HG02798 (cell line): ENCODE measurements at regions not wholly inside any gene's neighbourhood (a gene's known extent, or its start where the extent isn't known, plus 50 kb on each side); places are given as distances from the start of the nearest gene placed in this dataset.

Experiments
- ATAC-seq: cut with Tn5 transposase; IDR thresholded peaks from one replicate; pipeline ENCODE4 v1.9.1; 2021; ENCODE audit warnings: mild to moderate bottlenecking; ENCODE audit not compliant: unreplicated experiment, poor library complexity

DNA sequence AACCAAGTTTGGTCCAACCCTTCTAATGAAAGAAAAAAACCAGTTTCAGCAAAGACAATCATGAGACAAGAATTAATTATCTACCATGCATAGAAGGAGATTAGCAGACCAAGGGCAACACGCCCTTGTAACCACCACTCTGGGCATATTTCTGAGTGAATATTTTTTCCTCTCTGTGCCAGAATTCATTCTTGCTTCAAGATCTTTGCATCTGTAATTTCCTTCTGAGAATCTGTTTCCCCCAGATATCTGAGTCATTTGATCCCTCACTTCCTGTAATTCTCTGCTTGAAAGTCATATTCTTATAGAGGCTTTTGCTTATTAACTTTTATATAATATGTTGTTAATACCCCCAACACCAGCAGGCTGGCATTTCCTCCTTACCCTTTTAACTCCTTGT, 243.7 kb downstream of the SLC16A7 start:
- ATAC-seq, result no peak

DNA sequence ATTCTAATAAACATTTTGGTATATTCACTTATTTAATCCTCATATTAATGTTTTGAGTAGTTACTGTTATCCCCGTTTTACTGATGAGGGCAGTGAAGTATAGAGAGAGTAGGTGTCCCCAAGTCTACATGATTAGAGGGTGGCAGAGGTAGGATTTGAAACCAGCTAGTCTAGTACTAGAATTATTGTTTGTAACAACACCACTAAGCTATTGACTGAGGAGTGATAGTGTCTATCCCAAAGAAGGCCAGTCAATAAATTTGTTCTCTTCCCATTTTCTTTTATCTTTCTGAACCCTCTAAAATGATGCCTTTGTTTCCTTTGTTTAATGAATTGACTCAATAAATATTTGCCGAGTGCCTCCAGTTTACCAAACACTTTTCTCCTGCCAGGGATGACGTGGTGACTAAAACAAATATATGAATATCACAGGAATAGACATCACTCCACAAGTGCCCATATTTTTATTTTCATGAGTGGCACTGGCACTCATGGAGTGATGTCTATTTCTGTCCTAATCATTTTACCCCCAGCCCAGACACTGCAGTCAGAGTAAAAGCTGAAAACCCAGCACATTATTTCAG, 247.5 kb downstream of the SLC16A7 start:
- no peak for ATAC-seq

DNA sequence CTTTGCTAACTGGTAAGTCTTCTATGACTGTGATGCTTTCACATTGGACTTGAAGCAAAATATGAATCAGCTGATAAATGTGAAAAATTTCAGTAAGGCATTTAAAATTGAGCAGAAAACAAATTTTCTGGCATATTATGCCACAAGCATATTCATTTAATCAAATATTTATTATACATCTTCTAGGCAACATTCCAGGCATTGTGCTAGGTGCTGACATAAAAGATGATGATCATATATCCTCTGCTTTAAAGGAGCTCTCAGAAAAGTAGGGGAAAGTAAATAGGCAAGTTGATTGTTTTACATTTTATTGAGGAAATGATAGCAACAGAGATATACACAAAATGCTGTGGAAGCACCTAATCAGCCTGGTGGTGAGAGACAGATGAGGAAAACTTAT, 248.9 kb downstream of the SLC16A7 start:
- no peak for ATAC-seq

DNA sequence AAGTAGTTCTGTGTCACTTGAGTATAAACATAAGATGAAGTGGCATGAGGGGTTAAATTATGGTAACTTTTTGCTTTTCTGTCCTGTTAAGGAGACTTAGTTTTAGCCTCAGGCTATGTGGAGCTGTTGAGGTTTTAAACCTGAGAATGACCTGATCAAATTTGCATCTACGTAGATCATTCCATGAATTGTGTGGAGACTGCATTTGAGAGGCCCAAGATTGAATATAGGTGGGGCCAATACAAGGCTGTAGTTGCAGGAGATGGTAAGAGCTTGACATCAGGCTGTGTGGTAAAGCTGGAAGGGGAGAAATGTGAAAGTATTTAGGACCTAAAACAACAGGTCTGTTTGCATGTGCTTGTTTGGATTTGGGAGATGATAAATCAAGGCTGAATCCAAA, 249.5 kb downstream of the SLC16A7 start:
- ATAC-seq, result no peak

DNA sequence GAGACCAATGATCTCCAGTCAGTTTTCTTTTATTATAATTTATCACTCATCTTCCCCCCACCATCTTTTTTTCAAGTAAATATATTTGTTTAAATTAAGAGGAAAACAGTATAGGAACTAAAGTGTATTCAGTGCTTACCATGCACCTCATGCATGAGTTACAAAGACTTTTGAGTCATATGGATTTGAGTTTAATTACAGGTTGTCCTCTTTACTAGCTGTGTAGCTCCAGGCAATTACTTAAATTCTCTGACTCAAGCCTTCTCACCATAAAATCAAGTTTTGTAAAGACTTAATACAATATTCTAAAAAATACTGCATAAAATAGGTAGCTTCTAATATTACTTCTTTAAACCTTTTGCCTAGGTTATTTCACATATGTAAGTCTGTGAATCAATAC, 251.3 kb downstream of the SLC16A7 start:
- no peak for ATAC-seq

DNA sequence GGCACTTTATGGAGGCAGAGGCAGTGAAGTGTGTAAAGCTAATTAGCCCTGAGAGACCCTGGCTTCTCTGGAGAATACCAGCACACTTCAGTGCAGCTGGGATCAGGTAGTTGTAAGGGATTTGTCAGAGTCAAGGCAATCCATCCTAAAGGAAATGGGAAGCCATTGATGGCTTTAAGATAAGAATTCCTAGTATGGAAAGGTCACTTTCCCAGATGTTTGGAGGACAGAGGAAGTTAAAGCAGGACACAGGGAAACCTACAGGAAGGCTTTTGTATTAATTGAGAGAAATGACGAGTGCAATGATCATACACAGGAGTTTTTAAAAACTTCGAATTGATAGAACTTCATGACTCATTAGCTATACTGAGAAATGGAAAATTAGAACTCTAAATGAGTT, 254.4 kb downstream of the SLC16A7 start:
- no peak for ATAC-seq

DNA sequence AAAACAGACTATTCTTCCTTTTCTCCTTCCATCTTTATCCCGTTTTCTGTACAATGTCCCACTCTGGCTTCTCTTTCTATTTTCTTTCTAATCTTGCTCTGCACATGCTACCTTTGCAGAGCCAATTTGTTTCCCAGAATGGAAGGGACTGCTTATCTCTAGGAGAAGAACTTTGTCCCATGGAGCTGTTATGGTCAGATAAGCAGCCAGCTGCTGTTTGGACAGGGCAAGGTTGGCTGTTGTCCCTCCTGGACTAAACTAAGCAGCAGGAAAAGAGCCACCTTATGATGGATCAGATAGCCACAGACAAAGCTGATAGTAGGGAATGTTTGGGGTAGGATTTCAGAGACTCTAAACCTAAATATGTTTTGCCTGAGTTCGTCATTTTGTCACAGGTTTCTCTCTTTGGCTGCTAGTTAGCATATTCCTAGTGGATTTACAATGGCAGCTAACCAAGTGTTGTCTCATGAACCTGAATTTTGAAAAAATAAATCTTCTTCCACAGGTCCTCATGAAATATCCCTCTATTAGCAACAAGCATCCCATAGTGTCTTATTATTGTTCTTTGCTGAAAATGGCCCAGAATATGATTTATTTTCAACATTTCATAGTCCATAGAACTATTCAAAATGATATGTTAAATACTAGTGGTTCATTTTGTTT, 262.8 kb downstream of the SLC16A7 start:
- no peak for ATAC-seq

DNA sequence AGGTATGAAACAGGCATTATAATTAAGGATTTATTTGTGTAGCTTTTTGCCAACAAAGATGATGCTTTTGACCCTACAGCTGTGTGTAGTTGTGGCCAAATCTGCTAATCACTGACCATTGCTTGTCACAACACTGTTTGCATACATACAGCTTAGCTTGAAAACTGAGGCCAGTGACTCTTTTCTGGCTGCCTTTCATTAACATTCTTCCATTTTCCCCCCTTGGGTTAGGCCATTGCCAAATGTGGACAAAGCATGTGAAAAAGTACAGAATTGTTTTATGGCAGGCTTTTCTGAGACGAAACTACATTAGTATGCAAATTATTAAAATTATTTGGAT, 263.3 kb downstream of the SLC16A7 start:
- ATAC-seq, result no peak

DNA sequence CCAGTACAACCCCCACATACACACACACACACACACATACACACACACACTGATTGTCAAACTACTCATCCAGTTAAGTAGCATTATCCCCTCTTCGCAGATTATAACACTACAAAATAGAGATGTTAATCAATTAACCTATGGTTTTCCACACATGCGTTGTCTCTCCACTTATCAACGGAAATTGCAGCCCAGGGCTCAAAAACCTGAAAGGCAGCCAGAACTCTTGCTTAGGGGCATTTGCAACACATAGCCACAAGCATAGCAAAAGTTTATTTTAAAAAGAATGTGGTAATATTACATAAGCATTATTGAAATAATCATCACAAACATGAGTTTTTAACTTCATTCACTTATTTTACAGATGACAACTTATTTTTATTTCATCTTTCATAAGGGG, 265.8 kb downstream of the SLC16A7 start:
- no peak for ATAC-seq

DNA sequence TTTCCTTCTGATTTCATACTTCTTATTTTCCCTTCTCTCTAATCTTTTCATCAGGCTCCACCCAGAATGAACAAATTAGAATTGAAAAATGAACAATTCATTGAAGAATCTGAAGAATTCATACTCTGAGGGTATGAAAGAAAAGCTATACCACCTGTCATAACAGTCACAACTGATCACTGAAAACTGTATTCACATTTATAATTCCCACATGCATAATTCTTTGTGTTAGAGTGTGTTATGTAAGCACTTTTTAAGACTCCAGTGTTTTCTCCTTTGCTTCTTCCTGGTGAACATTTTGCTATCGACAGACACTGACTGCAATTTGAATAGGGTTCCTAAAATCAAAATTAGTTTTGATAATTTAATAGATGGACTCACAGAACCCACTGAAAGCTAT, 271.2 kb downstream of the SLC16A7 start:
- no peak for ATAC-seq

DNA sequence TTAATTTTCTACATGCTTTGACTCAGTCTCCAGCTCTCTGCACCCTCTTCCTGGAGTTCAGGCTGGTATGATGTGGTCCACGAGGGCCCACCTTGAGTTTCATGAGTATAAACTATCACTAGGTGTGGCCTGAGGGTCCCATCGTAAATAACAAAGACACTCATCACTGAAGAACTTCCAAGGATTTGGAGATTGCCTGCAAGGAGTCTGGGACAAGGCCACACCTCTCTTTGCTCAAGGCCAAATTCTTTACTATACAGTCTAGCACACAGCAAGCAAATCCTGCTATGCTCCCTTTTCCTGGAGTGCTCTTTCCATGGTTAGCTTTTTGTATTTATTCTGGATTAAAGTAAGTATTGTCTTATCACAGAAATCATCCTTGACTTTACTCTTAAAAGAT, 271.9 kb downstream of the SLC16A7 start:
- ATAC-seq, result no peak

DNA sequence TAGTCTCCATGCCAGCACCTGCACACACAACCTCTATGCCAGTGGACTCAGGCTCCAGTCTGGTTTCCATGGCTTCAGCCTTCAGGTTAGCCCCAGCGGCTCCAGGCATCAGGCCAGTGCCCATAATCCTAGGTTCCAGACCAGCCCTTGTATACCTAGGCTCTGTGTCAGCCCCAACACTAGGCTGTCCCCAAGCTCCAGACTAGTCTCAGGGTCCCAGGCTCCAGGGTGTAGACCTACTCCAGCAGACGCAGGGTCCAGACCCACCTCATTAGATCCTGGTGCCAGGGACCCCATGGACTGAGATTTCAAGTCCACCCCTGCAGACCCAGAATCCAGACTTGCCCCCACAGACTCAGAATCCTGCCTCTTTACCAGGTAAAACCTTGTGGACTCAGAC, 275.9 kb downstream of the SLC16A7 start:
- ATAC-seq, result no peak

DNA sequence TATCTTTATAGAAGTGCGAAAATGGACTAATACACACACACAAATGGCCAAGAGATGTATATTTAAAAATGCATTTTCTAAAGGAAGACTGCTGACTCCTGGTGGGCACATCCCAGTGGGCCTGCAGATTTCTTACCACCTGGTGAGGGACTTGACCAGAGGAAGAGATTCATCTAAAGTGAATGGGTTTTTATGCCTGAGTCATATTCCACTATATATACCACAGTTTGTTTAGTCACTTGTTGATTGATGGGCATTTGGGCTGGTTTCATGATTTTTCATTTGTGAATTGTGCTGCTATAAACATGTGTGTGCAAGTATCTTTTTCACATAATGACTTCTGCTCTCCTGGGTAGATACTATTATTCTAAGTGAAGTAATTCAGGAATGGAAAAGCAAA, 277.3 kb downstream of the SLC16A7 start:
- no peak for ATAC-seq

DNA sequence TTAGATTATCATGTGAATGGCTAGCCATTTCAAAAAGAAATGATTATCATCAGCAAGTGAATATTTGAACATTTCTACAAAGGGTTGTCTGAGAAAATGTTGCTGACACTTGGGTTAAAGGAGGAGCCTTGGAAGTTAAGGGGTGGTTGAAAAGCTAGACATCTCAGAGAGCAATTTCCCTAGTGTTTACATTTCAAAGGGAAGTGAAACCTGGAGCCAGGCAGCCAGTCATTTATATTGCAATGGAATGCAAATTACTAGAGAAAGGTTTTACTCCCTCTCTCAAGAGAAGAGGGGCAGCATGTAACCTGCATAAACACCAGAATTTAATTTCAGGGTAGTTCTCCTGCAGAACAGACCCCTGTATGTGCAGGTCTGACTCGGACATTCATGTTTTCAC, 279.0 kb downstream of the SLC16A7 start:
- no peak for ATAC-seq

DNA sequence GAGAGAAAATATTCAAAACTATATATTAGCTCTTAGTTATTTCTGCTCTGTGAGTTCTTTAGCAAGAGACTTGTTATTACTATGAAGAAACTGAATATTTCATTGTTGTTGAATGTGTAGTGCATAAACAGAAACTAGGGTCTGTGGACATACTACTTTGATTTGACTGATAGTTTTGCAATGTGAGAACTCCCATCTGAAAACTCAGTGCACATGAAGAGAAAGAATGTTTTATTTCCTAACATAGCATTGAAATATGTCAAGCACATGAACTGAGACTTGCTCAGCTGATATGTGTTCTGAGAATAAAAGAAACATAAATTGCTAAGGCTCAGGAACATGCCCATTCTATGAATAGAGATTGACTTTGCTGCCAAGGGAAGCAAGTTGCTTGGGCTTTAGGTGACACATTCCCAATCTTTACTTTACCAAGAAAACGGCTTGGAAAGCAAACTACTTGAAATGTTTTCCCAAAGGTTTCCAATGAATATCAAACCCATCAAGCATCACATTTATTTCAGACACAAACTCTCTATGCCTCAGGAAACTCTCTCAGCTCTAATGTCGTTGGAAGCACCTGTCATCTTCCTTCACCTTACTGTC, 290.4 kb downstream of the SLC16A7 start:
- no peak for ATAC-seq

DNA sequence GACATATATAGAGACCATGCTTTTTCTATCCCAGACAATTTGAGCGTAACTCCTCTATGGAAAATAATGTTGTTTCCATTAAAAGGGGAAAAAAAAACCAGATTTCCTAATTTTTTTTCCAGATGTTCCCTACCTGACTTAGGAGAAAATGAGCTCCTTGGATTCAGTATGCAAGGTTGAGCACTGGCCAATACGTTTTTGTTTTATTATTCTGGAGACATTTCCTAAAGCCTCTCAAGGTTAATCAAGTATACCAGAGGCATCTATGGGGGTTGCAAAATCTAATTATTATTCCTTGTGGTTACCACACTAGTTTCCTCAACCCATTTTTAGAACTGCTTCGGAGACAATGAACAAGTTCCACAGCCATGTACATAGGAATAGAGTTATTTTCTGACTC, 291.3 kb downstream of the SLC16A7 start:
- no peak for ATAC-seq

DNA sequence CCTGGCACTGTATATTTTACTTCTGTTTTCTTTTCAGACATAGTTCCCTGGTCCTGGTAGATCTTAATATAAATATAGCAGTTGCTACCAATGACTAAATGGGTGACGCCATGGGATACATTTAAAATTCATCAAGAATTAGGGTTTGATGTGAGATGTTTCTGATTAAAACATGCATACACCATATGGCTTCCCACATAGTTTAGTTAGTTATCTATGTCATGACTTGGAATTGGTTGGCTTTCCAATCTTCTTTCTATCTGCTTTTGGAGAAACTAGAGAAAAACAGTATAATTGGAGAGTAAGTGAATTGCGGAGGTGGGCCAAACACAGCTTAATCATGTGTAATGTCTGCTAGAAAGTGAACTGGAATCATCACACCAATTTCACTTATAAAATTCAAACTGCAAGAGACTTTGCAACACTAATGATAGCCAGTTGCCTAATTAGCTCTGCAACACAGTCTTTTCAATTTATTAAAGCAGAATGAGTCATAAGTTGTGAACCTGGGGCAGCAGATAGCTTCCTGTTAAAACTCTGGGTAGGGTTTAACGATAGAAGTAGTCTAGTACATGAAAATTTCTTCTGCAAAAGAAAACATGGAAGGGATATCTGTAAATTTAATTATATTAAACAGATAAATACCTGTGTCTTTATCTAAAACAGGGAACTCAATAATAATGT, 295.2 kb downstream of the SLC16A7 start:
- no peak for ATAC-seq

DNA sequence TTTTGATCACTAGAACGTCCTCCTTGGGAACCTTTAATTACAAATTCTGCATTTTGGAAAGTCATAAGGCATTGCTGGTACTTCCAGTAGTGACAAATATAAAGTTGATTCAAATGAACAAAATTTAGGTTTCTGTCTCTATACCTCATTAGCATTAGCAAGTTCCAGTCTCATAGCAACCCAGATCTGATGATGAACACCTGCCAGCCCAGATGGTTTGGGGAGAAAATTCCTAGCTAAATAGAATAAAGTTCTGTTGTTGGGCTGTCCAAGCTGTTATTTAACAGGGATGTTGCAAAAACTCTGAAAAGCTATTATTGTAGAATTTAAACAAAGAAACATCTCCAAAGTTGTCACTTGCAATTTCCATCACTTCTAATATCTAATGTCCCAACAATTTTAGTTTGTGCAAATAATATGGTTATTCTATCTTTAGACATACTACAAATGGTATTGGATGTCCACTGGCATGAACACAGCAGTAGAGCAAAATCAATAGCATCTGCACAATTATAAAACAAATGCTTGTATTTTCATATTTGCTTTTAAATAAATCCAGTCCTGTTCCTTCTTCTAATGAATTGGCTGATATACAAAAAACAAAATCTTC, 299.4 kb downstream of the SLC16A7 start:
- no peak for ATAC-seq

DNA sequence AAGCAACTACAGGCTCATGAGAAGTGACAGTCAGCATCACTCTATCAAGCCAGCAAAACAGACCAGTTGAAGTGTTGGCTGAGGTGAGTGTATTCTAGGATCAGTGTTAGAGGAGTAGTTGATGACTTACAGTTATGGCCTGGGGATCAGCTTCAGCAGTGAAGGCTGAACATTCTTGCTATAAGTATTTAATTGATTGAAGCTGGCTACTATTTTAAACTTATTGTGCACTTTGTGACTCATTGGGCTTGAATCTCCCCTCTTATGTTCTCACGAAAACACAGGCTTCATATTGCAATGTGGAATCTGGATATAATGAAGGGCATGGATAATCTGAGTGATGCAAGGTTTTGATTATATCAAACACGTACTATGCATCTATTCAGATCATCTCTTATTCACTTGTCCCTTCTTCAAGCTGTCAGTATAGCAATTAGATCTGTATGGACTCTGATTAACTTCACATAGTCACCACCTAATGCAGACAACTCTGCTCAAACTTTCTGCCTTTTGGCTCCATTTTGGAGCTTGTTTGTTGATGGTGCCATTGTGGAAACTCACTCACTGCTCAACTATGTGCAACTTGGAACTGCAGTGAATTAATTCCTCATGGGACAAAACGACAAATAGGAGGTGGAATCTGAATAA, 309.2 kb downstream of the SLC16A7 start:
- ATAC-seq, result no peak

DNA sequence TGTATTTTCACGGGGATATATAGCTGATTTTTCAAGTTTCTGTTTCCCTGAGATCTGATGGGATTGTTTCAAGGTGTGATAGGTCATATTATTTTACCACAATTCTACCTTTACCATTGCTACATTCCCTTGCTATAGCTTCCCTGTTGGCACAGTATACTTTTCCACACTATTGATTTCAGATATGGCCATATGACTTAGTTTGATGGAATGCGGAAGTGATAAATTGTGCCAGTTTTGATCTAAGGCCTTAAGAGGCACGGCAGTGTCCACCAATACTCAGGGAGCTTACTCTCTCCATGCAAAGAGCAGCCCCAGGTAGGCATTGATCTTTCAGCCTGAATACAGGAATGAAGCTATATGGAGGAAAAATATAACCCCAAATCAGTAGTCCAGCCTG, 315.7 kb downstream of the SLC16A7 start:
- ATAC-seq, result no peak

DNA sequence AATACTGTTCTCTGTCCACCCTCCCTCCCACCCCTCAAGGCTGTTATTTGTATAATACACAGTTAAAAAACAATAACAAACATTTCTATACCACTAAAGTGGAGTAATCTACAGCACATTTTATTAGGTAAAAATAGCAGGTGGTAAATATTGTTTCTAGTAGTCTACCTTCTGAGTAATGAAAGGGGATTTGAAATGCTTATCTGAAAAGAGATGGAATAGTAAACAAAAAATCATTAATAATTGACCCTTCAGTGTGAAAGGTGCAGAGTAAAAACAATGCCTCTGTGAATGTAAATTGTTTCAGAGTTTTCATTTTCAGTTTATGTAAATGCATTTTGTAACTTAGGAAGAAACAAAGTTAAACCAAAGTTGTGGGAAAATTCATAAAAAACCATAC, 321.2 kb downstream of the SLC16A7 start:
- no peak for ATAC-seq
